ENCODE measurements at regions not wholly inside any gene's neighbourhood (a gene's known extent, or its start where the extent isn't known, plus 50 kb on each side); places are given as distances from the start of the nearest gene placed in this dataset.

GRCh38 chr21:16583556-16583955 lies 853.8 kb downstream of the USP25 start:
- H3K4me3 Mint-ChIP-seq = no peak overlapping the region
- H3K27me3 Mint-ChIP-seq = no peaks in the 10 kb centered on the region
- no peaks in the 10 kb centered on the region for H3K36me3 Mint-ChIP-seq
- no peak overlapping the region for H3K27ac Mint-ChIP-seq
- H3K9me3 Mint-ChIP-seq = no peaks in the 10 kb centered on the region
- H3K4me1 Mint-ChIP-seq = no peaks in the 10 kb centered on the region

- Mint-ChIP-seq H3K36me3 (no peaks in the 10 kb centered on the region), H3K9me3 (no peaks in the 10 kb centered on the region), H3K27me3 (no peaks in the 10 kb centered on the region)
Observed at GRCh38 chr21:16584756-16585155, 855.0 kb downstream of the USP25 start.

DNA sequence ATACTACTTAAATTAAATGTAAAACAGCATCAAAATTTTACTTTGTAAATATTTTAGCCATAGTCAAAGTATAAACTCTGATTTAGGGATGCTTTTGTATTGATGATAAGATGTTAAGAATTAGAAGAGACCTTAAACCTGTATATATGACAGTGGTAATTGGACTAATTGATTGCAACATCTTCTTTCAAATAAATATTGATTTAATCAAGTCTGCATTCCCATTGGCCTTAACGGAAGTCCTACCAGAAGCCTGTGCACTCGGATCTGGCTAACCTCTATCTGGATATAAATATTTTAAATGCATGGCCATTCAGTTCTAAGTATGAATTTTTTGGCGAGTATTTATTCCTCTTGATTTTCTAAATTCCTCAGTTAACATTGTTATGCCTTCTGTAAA lies 856.1 kb downstream of the USP25 start:
- Mint-ChIP-seq H3K36me3 (no peaks in the 10 kb centered on the region), H3K27me3 (no peaks in the 10 kb centered on the region), H3K4me1 (no peaks in the 10 kb centered on the region), H3K4me3 (no peak overlapping the region), H3K27ac (no peak overlapping the region), H3K9me3 (no peaks in the 10 kb centered on the region)

More at GRCh38 chr21:16584756-16585155, 855.0 kb downstream of the USP25 start:
- no peak overlapping the region for H3K27ac Mint-ChIP-seq
- H3K4me3 Mint-ChIP-seq = no peak overlapping the region
- H3K4me1 Mint-ChIP-seq = no peaks in the 10 kb centered on the region

DNA sequence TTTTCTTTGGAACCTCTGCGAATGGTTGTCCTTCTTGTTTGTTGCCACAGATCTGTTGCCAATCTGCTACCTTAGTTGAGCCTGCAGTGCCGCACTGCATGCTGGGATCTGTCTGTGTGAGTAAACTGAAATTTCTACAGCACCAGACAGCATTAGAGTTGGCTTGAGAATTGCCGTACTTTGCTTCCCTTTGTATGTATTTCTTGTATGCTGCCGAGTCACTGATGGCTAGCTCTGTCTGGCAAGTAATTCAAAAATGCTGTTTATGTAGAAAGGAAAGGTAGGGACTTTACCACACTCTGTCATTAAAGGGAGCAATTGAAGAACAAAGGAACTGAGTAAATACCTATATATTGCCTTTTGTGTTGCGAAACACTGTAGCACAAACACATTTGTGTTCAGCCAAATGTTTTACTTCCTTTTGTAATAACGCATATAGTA lies 857.4 kb downstream of the USP25 start:
- Mint-ChIP-seq H3K4me1 (no peaks in the 10 kb centered on the region), H3K27ac (no peak overlapping the region), H3K9me3 (no peaks in the 10 kb centered on the region), H3K27me3 (no peaks in the 10 kb centered on the region), H3K36me3 (no peaks in the 10 kb centered on the region), H3K4me3 (no peak overlapping the region)

GRCh38 chr21:16587681-16588375 lies 858.0 kb downstream of the USP25 start:
- H3K36me3 Mint-ChIP-seq = no peaks in the 10 kb centered on the region
- H3K4me3 Mint-ChIP-seq = no peak overlapping the region
- no peaks in the 10 kb centered on the region for H3K27me3 Mint-ChIP-seq
- H3K27ac Mint-ChIP-seq = no peak overlapping the region
- no peaks in the 10 kb centered on the region for H3K9me3 Mint-ChIP-seq
- no peaks in the 10 kb centered on the region for H3K4me1 Mint-ChIP-seq

GRCh38 chr21:16588433-16588860 lies 858.7 kb downstream of the USP25 start:
- Mint-ChIP-seq H3K4me1 (no peaks in the 10 kb centered on the region), H3K36me3 (no peaks in the 10 kb centered on the region), H3K27me3 (no peaks in the 10 kb centered on the region), H3K9me3 (no peaks in the 10 kb centered on the region), H3K27ac (no peak overlapping the region), H3K4me3 (no peak overlapping the region)

- H3K27ac Mint-ChIP-seq = no peak overlapping the region
- no peak overlapping the region for H3K4me3 Mint-ChIP-seq
- no peaks in the 10 kb centered on the region for H3K27me3 Mint-ChIP-seq
Observed at GRCh38 chr21:16589006-16589898, 859.5 kb downstream of the USP25 start.

GRCh38 chr21:16590186-16590585 lies 860.4 kb downstream of the USP25 start:
- Mint-ChIP-seq H3K4me1 (no peaks in the 10 kb centered on the region), H3K27me3 (no peaks in the 10 kb centered on the region), H3K27ac (no peak overlapping the region), H3K9me3 (no peaks in the 10 kb centered on the region), H3K36me3 (no peaks in the 10 kb centered on the region), H3K4me3 (no peak overlapping the region)

More at GRCh38 chr21:16589006-16589898, 859.5 kb downstream of the USP25 start:
- H3K9me3 Mint-ChIP-seq = no peaks in the 10 kb centered on the region
- no peaks in the 10 kb centered on the region for H3K4me1 Mint-ChIP-seq
- no peaks in the 10 kb centered on the region for H3K36me3 Mint-ChIP-seq

DNA sequence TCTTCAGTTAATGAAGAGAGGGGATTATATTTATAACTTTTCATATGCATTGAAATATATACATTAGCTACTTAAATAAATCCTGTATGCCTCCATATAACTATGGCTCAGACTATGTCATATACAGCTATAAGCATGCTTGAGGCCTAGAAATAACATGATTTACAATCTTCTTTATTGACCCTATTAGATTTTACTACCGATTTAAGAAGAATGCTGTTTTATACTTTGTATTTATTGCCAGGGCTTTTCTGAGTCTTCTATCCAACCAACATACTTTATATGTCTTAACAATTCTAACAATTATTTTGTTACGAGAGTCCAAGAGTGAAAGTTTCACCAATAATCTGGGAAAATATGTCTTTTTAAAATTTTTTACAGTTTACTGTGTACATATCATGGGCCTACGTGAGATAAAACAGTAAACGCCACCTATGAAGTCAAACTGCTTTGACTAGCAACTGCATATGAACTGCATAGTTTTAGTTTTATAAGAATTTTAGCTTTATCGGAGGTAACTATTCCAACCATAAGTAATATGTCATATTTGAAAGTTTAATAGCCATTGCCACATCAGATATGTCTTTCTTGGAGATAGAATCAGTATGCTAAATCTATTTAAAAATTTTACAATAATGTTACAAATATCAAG lies 861.0 kb downstream of the USP25 start:
- Mint-ChIP-seq H3K4me3 (no peak overlapping the region), H3K27me3 (no peaks in the 10 kb centered on the region), H3K4me1 (no peaks in the 10 kb centered on the region), H3K9me3 (no peaks in the 10 kb centered on the region), H3K36me3 (no peaks in the 10 kb centered on the region), H3K27ac (no peak overlapping the region)

GRCh38 chr21:16592381-16592780 lies 862.6 kb downstream of the USP25 start:
- Mint-ChIP-seq H3K36me3 (no peaks in the 10 kb centered on the region), H3K27ac (no peak overlapping the region), H3K27me3 (no peaks in the 10 kb centered on the region)

DNA sequence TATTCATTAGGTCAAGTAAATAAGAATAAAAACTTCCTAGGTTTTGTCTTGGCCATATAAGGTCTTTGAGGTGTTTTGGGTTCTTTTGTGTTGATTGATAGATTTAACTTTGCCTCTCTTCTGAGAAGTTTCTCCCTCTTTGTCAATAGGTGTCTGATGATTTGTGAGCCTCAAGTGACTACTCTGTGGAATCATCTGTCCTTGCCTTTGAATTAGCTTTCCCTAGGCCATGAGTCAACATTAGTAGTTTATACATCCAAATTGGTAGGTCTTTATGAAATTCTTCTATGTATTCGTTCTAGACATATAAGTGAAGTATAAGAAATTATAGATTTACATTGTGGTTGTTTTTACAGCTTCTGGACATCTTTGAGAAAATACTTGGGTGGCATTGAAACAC lies 864.4 kb downstream of the USP25 start:
- H3K4me3 Mint-ChIP-seq = no peak overlapping the region
- H3K36me3 Mint-ChIP-seq = no peaks in the 10 kb centered on the region
- no peak overlapping the region for H3K27ac Mint-ChIP-seq
- H3K27me3 Mint-ChIP-seq = no peaks in the 10 kb centered on the region
- H3K4me1 Mint-ChIP-seq = no peaks in the 10 kb centered on the region
- peaks cover 4% of the 10 kb centered on the region for H3K9me3 Mint-ChIP-seq

More at GRCh38 chr21:16592381-16592780, 862.6 kb downstream of the USP25 start:
- no peak overlapping the region for H3K4me3 Mint-ChIP-seq
- no peaks in the 10 kb centered on the region for H3K4me1 Mint-ChIP-seq
- H3K9me3 Mint-ChIP-seq = peaks cover 4% of the 10 kb centered on the region

- H3K27ac Mint-ChIP-seq = no peak overlapping the region
Observed at GRCh38 chr21:16596369-16596768, 866.6 kb downstream of the USP25 start.

DNA sequence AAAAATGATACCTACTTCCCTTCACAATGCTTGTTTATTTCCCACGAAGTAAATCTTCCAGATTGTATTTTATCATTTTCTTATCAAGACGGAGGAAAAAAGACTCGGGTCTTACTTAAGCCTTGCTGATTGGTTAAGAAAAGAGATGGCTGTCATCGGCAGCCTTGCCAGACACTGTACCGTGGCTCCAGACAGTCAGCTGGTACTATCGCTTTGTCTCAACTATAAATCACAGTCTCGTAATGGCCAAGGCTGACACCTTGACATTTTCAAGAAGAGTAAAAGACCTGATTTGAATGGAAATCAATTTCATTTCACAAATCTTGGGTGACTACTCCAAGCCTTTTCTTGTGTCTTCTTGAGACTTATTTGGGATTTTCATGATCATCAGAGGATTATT lies 868.0 kb downstream of the USP25 start:
- H3K36me3 Mint-ChIP-seq = no peaks in the 10 kb centered on the region
- no peak overlapping the region for H3K27ac Mint-ChIP-seq
- H3K27me3 Mint-ChIP-seq = no peaks in the 10 kb centered on the region
- H3K4me3 Mint-ChIP-seq = no peak overlapping the region
- peaks cover 4% of the 10 kb centered on the region for H3K9me3 Mint-ChIP-seq
- H3K4me1 Mint-ChIP-seq = no peaks in the 10 kb centered on the region

More at GRCh38 chr21:16596369-16596768, 866.6 kb downstream of the USP25 start:
- no peaks in the 10 kb centered on the region for H3K4me1 Mint-ChIP-seq
- H3K36me3 Mint-ChIP-seq = no peaks in the 10 kb centered on the region
- no peaks in the 10 kb centered on the region for H3K27me3 Mint-ChIP-seq
- peaks cover 4% of the 10 kb centered on the region for H3K9me3 Mint-ChIP-seq
- H3K4me3 Mint-ChIP-seq = no peak overlapping the region

GRCh38 chr21:16605597-16605996 lies 875.8 kb downstream of the USP25 start:
- Mint-ChIP-seq H3K27me3 (no peaks in the 10 kb centered on the region), H3K36me3 (no peaks in the 10 kb centered on the region), H3K9me3 (peaks cover 6% of the 10 kb centered on the region), H3K4me1 (no peaks in the 10 kb centered on the region), H3K4me3 (no peak overlapping the region), H3K27ac (no peak overlapping the region)

GRCh38 chr21:16606271-16606670 lies 876.5 kb downstream of the USP25 start:
- Mint-ChIP-seq H3K4me3 (no peak overlapping the region), H3K9me3 (peaks cover 6% of the 10 kb centered on the region), H3K27me3 (no peaks in the 10 kb centered on the region), H3K27ac (no peak overlapping the region), H3K4me1 (no peaks in the 10 kb centered on the region), H3K36me3 (no peaks in the 10 kb centered on the region)

Measured in activated naive CD4-positive, alpha-beta T cell treated with anti-CD3 and anti-CD28 coated beads, Interleukin-2, amount 50 U/mL, for 24 hours (primary cell).